Uterus (tissue), 3 donors: ENCODE measurements at regions not wholly inside any gene's neighbourhood (a gene's known extent, or its start where the extent isn't known, plus 50 kb on each side); places are given as distances from the start of the nearest gene placed in this dataset.
"Not testable (repeated sequence)": the region's sequence is repeated elsewhere in the genome, so short reads cannot be mapped to it uniquely, and the experiment has no call there.

Source experiments
- DNase-seq, 2 donors: peaks; one replicate each; pipeline ENCODE4 v3.0.0-alpha.2; 2019 to 2020
- H3K27ac ChIP-seq, 2 donors: fragments of 200-600 bp; sonication (generic); 1 replicate in 1 of 2; 2 replicates in 1 of 2; pipeline ENCODE4 v1.5.1; 2016 to 2018
- H3K27me3 ChIP-seq, 2 donors: fragments of 200-600 bp; sonication (generic); one replicate each; pipeline ENCODE4 v1.5.1; 2018 to 2019; ENCODE audit warnings: control low read depth in 1 of 2
- H3K36me3 ChIP-seq, 2 donors: fragments of 200-600 bp; sonication (generic); one replicate each; pipeline ENCODE4 v1.5.1; 2019; ENCODE audit warnings: control low read depth in 1 of 2
- H3K4me1 ChIP-seq, 2 donors: fragments of 200-600 bp; sonication (generic); one replicate each; pipeline ENCODE4 v1.5.1; 2018 to 2019; ENCODE audit warnings: control low read depth in 1 of 2
- H3K4me3 ChIP-seq, 2 donors: fragments of 200-600 bp; sonication (generic); 1 replicate in 1 of 2; 2 replicates in 1 of 2; pipeline ENCODE4 v1.5.1; 2018 to 2019; ENCODE audit warnings: mild to moderate bottlenecking in 1 of 2
- H3K9me3 ChIP-seq, 2 donors: fragments of 200-600 bp; sonication (generic); one replicate each; pipeline ENCODE4 v1.5.1; 2019; ENCODE audit warnings: control low read depth in 1 of 2
- CTCF ChIP-seq, 4 experiments: fragments of 200-600 bp in 2 of 4; fragments of 450-650 bp in 2 of 4; sonication (generic) in 2 of 4; IDR thresholded peaks; one replicate each; pipeline ENCODE4 v1.5.1; 2016 to 2019; ENCODE audit warnings: antibody characterized with exemption in 4 of 4, mild to moderate bottlenecking in 2 of 4, moderate library complexity in 1 of 4
- POLR2A ChIP-seq, 2 donors: fragments of 450-650 bp; IDR thresholded peaks; one replicate each; pipeline ENCODE4 v1.6.1; 2016; ENCODE audit warnings: antibody characterized with exemption in 2 of 2, mild to moderate bottlenecking in 1 of 2, moderate library complexity in 1 of 2
- intact Hi-C: fragments of 100-400 bp; cut with DNase I; formaldehyde crosslinking; loops from one replicate; pipeline ENCODE4 v1.15.1; 2023; ENCODE audit warnings: low total_unique reads
- donor health status: DM: yes; HTN: yes; CAD: no.

- H3K36me3 ChIP-seq = no peaks in the 10 kb centered on the region
- no peak for DNase-seq
- H3K9me3 ChIP-seq = no peaks in the 10 kb centered on the region
- H3K4me1 ChIP-seq = peaks cover 0 to 20% of the 10 kb centered on the region in 2 donors
- no peak overlapping the region for H3K27ac ChIP-seq
- H3K4me3 ChIP-seq = no peak overlapping the region
- no peaks in the 10 kb centered on the region for H3K27me3 ChIP-seq
- intact Hi-C loops = no loop called here
- TF ChIP-seq POLR2A (IDR thresholded peaks at IDR 0.05) (no peak), CTCF (IDR thresholded peaks at IDR 0.05) (no peak)
These were observed 256.6 kb downstream of the SPRY1 start for GRCh38 chr4:123653236-123653635.

GRCh38 chr4:123656746-123657294, 260.2 kb downstream of the SPRY1 start:
- H3K27me3 ChIP-seq, H3K9me3 ChIP-seq, intact Hi-C loops, H3K4me1 ChIP-seq, H3K27ac ChIP-seq, H3K4me3 ChIP-seq, H3K36me3 ChIP-seq, DNase-seq: not testable (repeated sequence)

GRCh38 chr4:123657606-123658005, 261.0 kb downstream of the SPRY1 start:
- H3K4me3 ChIP-seq, intact Hi-C loops, H3K27ac ChIP-seq, H3K4me1 ChIP-seq, H3K36me3 ChIP-seq, H3K9me3 ChIP-seq, DNase-seq, H3K27me3 ChIP-seq: not testable (repeated sequence)

GRCh38 chr4:123659262-123659661, 262.7 kb downstream of the SPRY1 start:
- Histone ChIP-seq H3K36me3 (no peaks in the 10 kb centered on the region), H3K27me3 (no peaks in the 10 kb centered on the region), H3K4me3 (no peak overlapping the region), H3K9me3 (no peaks in the 10 kb centered on the region), H3K27ac (no peak overlapping the region), H3K4me1 (no peaks in the 10 kb centered on the region)
- no peak for TF ChIP-seq CTCF (IDR thresholded peaks at IDR 0.05)
- no peak for TF ChIP-seq POLR2A (IDR thresholded peaks at IDR 0.05)
- DNase-seq = no peak
- intact Hi-C loops = no loop called here

- intact Hi-C loops = no loop called here
- Histone ChIP-seq H3K27me3 (no peaks in the 10 kb centered on the region), H3K4me1 (no peaks in the 10 kb centered on the region), H3K4me3 (no peak overlapping the region), H3K9me3 (no peaks in the 10 kb centered on the region), H3K36me3 (no peaks in the 10 kb centered on the region), H3K27ac (no peak overlapping the region)
- DNase-seq = no peak
- TF ChIP-seq CTCF (IDR thresholded peaks at IDR 0.05) = peak in 1 of 4 experiments; percentile 7
- TF ChIP-seq POLR2A (IDR thresholded peaks at IDR 0.05) = no peak
These were observed 263.1 kb downstream of the SPRY1 start for GRCh38 chr4:123659730-123660129.

GRCh38 chr4:123661080-123661737, 264.6 kb downstream of the SPRY1 start:
- Histone ChIP-seq H3K27ac (no peak overlapping the region), H3K4me1 (no peaks in the 10 kb centered on the region), H3K27me3 (no peaks in the 10 kb centered on the region), H3K9me3 (no peaks in the 10 kb centered on the region), H3K36me3 (no peaks in the 10 kb centered on the region), H3K4me3 (no peak overlapping the region)
- no peak for DNase-seq
- TF ChIP-seq CTCF (IDR thresholded peaks at IDR 0.05) = peak; percentile 12 to 31 (median 26)
- no peak for TF ChIP-seq POLR2A (IDR thresholded peaks at IDR 0.05)
- intact Hi-C loops = no loop called here
